ENCODE measurements at regions not wholly inside any gene's neighbourhood (a gene's known extent, or its start where the extent isn't known, plus 50 kb on each side); places are given as distances from the start of the nearest gene placed in this dataset.

- no peak for DNase-seq
These were observed 263.4 kb downstream of the PLA2G4A start for GRCh38 chr1:187092104-187092503.

- DNase-seq, result no peak
These were observed 267.9 kb downstream of the PLA2G4A start for GRCh38 chr1:187096689-187097088.

GRCh38 chr1:187110351-187110750 is 281.6 kb downstream of the PLA2G4A start:
- DNase-seq, result no peak

- no peak for DNase-seq
These were observed 286.0 kb downstream of the PLA2G4A start for GRCh38 chr1:187114792-187115191.

- DNase-seq, result no peak
These were observed 292.9 kb downstream of the PLA2G4A start for GRCh38 chr1:187121661-187122060.

- DNase-seq, result no peak
These were observed 293.8 kb downstream of the PLA2G4A start for GRCh38 chr1:187122566-187122965.

GRCh38 chr1:187129132-187129531 is 300.4 kb downstream of the PLA2G4A start:
- no peak for DNase-seq

GRCh38 chr1:187143783-187144182 is 315.0 kb downstream of the PLA2G4A start:
- DNase-seq, result no peak

- no peak for DNase-seq
These were observed 317.6 kb downstream of the PLA2G4A start for GRCh38 chr1:187146388-187146787.

GRCh38 chr1:187151555-187151954 is 322.8 kb downstream of the PLA2G4A start:
- DNase-seq, result no peak

GRCh38 chr1:187153047-187153446 is 324.3 kb downstream of the PLA2G4A start:
- no peak for DNase-seq

GRCh38 chr1:187157115-187157514 is 328.4 kb downstream of the PLA2G4A start:
- no peak for DNase-seq

- no peak for DNase-seq
These were observed 328.8 kb downstream of the PLA2G4A start for GRCh38 chr1:187157552-187157951.

GRCh38 chr1:187167555-187167954 is 338.8 kb downstream of the PLA2G4A start:
- no peak for DNase-seq

- no peak for DNase-seq
These were observed 339.5 kb downstream of the PLA2G4A start for GRCh38 chr1:187168297-187168696.

GRCh38 chr1:187185389-187185788 is 356.6 kb downstream of the PLA2G4A start:
- DNase-seq, result no peak

GRCh38 chr1:187197685-187198084 is 368.9 kb downstream of the PLA2G4A start:
- DNase-seq, result no peak

GRCh38 chr1:187203257-187203656 is 374.5 kb downstream of the PLA2G4A start:
- DNase-seq, result no peak

- no peak for DNase-seq
These were observed 383.6 kb downstream of the PLA2G4A start for GRCh38 chr1:187212377-187212776.

GRCh38 chr1:187226396-187226795 is 397.6 kb downstream of the PLA2G4A start:
- DNase-seq, result no peak

GRCh38 chr1:187228790-187229189 is 400.0 kb downstream of the PLA2G4A start:
- no peak for DNase-seq

GRCh38 chr1:187229496-187229895 is 400.7 kb downstream of the PLA2G4A start:
- no peak for DNase-seq

GRCh38 chr1:187234706-187235105 is 406.0 kb downstream of the PLA2G4A start:
- no peak for DNase-seq

GRCh38 chr1:187236199-187236598 is 407.4 kb downstream of the PLA2G4A start:
- no peak for DNase-seq

- no peak for DNase-seq
These were observed 407.9 kb downstream of the PLA2G4A start for GRCh38 chr1:187236676-187237075.

- no peak for DNase-seq
These were observed 408.8 kb downstream of the PLA2G4A start for GRCh38 chr1:187237542-187237941.

All from NCI-H1436 (cell line).